ENCODE measurements at regions not wholly inside any gene's neighbourhood (a gene's known extent, or its start where the extent isn't known, plus 50 kb on each side); places are given as distances from the start of the nearest gene placed in this dataset.

- no peak for TF ChIP-seq CTCF (IDR thresholded peaks at IDR 0.05)
- no peak for TF ChIP-seq POLR2A (IDR thresholded peaks at IDR 0.05)
- Histone ChIP-seq H3K27ac (no peak overlapping the region), H3K9me3 (no peaks in the 10 kb centered on the region), H3K4me3 (no peak overlapping the region), H3K4me1 (peaks cover 0 to 11% (median 0%) of the 10 kb centered on the region in 4 donors), H3K27me3 (no peaks in the 10 kb centered on the region), H3K36me3 (peaks cover 0 to 12% (median 0%) of the 10 kb centered on the region in 3 donors)
- DNase-seq, result no peak
These were observed 74.3 kb downstream of the SYNE3 start for GRCh38 chr14:95442016-95442632.

GRCh38 chr14:95440951-95441350 is 75.5 kb downstream of the SYNE3 start:
- Histone ChIP-seq H3K4me3 (no peak overlapping the region), H3K27me3 (no peaks in the 10 kb centered on the region)
- DNase-seq, result no peak

GRCh38 chr14:95440496-95440895 is 76.0 kb downstream of the SYNE3 start:
- peaks cover 0 to 26% (median 0%) of the 10 kb centered on the region in 3 donors for H3K36me3 ChIP-seq

More at GRCh38 chr14:95440951-95441350, 75.5 kb downstream of the SYNE3 start:
- no peak overlapping the region for H3K27ac ChIP-seq
- TF ChIP-seq POLR2A (IDR thresholded peaks at IDR 0.05) (no peak), CTCF (IDR thresholded peaks at IDR 0.05) (no peak)
- H3K9me3 ChIP-seq, result no peaks in the 10 kb centered on the region
- H3K4me1 ChIP-seq, result peaks cover 0 to 11% (median 0%) of the 10 kb centered on the region in 4 donors
- H3K36me3 ChIP-seq, result peaks cover 0 to 21% (median 0%) of the 10 kb centered on the region in 3 donors

GRCh38 chr14:95439881-95440280 is 76.6 kb downstream of the SYNE3 start:
- Histone ChIP-seq H3K27me3 (no peaks in the 10 kb centered on the region), H3K4me1 (peaks cover 0 to 11% (median 0%) of the 10 kb centered on the region in 4 donors), H3K4me3 (no peak overlapping the region), H3K27ac (no peak overlapping the region), H3K36me3 (peaks cover 0 to 29% (median 0%) of the 10 kb centered on the region in 3 donors), H3K9me3 (no peaks in the 10 kb centered on the region)
- DNase-seq, result no peak
- TF ChIP-seq POLR2A (IDR thresholded peaks at IDR 0.05), result no peak
- TF ChIP-seq CTCF (IDR thresholded peaks at IDR 0.05), result no peak

More at GRCh38 chr14:95440496-95440895, 76.0 kb downstream of the SYNE3 start:
- Histone ChIP-seq H3K27me3 (no peaks in the 10 kb centered on the region), H3K4me3 (no peak overlapping the region), H3K4me1 (peaks cover 0 to 11% (median 0%) of the 10 kb centered on the region in 4 donors), H3K9me3 (no peaks in the 10 kb centered on the region), H3K27ac (no peak overlapping the region)
- DNase-seq, result no peak
- TF ChIP-seq CTCF (IDR thresholded peaks at IDR 0.05) (no peak), POLR2A (IDR thresholded peaks at IDR 0.05) (no peak)

GRCh38 chr14:95437715-95438114 is 78.7 kb downstream of the SYNE3 start:
- Histone ChIP-seq H3K4me1 (peaks cover 0 to 1% (median 0%) of the 10 kb centered on the region in 4 donors), H3K36me3 (peaks cover 0 to 43% (median 0%) of the 10 kb centered on the region in 3 donors), H3K4me3 (no peak overlapping the region), H3K9me3 (no peaks in the 10 kb centered on the region), H3K27ac (no peak overlapping the region), H3K27me3 (no peaks in the 10 kb centered on the region)
- no peak for DNase-seq
- TF ChIP-seq CTCF (IDR thresholded peaks at IDR 0.05), result no peak
- TF ChIP-seq POLR2A (IDR thresholded peaks at IDR 0.05), result no peak
